NCI-H748 treated with DMSO at 0.1 percent for 48 hours (cell line): ENCODE measurements at regions not wholly inside any gene's neighbourhood (a gene's known extent, or its start where the extent isn't known, plus 50 kb on each side); places are given as distances from the start of the nearest gene placed in this dataset.
"Not testable (repeated sequence)": the region's sequence is repeated elsewhere in the genome, so short reads cannot be mapped to it uniquely, and the experiment has no call there.

ENCODE experiments used
- DNase-seq: peaks from one replicate; lab custom pipeline; 2025; lab: John Stamatoyannopoulos, UW

DNA sequence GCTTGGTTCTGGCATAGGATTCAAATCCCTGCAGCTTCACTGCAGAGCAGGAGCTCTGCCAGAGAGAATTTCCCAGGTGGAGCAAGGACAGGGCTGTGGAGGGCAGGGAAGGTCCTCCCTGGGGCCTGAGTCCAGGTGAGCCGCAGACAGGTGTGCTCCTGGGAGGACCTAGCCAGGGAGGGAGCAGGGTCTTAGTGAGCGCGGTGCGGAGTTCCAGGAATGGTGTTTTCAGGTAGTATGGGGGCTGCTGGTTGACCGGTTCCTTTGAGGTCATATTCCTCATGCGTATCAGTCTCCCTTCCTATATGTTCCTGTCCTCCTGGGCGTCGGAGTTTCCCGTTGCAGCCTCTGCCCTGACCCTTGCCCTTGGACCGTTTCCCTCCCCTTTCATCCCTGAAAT lies 813.3 kb downstream of the KCNJ18 start:
- no peak for DNase-seq

DNA sequence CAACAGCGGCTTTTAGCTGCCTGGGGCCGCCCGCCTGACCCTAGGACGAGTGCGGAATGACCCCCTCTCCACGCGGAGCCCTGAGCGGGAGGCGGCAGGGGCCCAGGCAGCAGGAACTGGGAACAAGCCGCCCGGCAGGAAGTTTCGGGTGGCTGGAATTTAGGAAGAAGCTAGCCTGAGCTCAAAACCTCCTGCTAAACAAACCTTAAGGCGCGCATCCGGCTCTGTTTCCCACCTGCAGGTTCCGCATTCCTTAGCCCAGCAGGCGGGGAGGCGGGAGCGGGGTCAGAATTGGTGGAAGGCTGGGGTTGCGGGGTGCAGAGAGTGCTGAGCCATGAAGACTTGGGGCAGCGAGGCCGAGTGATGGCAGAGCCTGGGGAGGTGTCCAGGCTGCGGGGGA lies 813.9 kb downstream of the KCNJ18 start:
- DNase-seq = no peak

DNA sequence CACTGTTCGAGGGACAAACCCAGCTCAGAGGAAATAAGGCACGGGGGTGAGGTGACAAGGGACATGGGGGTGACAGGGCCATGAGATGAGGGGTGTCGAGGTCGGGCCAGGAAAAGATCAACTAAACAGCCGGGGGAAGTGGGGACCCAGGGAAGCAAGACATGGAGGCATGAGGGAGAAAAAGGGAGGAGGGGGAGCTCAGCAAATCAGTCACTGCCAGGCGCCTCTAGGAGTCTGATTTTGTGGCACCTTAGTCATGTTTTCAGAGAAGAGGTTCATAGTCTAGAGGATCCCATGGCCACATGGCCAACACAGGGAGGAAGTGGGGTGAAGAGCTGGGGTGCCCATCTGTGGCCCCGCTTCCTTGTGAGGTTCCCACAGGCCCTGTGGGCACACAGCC lies 814.5 kb downstream of the KCNJ18 start:
- no peak for DNase-seq

DNA sequence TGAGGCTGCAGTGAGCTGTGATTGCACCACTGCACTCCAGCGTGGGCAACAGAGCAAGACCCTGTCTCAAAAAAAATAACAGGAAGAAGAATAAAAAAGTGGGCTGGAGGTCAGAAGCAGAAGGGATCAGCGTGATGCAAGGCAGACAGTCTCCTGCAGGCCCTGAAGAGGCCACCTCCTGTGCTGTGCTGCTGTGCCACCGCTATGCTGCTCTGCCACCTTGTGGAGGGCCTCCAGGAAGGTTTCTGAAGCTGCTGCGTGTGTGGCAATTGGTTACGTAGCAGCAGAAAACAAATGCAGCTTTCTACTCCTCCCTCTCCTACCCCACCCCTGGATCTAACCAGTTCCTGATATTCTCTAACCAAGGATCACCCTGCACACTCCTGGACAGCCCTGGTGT lies 815.5 kb downstream of the KCNJ18 start:
- no peak for DNase-seq

DNA sequence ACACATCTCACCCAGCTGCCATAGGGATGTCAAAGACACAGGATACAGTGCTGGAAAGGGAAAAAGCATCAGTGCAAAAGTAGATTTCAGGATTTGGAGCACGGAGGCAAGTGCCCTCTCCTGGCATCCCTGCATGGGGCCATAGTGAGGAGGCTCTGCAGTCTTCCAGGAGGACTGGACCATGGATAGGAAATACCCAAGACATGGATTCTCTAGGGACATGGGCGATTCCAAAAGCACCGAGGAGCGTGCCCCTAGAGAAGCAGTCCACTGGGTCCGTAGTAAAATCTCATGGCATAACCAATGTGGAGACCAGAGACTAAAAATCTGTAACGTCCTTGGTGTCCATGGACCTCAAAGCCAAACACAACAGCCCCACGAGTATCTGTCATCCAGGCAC lies 818.2 kb downstream of the KCNJ18 start:
- no peak for DNase-seq

DNA sequence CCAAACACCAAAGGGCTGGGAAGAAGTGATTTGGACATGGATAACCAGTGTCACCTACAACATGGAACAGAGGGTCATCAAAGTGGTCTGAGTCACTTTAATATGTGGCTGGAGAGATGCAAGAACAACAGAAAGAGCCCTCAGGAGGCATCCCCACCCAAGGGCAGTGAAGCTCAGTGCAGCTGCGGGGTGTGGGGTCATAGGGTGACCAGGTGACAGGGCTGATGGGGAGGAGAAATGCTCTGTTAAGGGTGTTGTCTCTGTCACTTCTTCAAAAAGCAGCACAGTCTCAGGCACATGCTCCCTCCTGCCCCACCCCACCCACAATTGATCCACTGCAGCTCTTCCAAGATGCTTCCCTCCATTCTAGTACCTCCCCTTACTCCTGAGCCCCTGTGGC lies 819.1 kb downstream of the KCNJ18 start:
- DNase-seq = no peak

DNA sequence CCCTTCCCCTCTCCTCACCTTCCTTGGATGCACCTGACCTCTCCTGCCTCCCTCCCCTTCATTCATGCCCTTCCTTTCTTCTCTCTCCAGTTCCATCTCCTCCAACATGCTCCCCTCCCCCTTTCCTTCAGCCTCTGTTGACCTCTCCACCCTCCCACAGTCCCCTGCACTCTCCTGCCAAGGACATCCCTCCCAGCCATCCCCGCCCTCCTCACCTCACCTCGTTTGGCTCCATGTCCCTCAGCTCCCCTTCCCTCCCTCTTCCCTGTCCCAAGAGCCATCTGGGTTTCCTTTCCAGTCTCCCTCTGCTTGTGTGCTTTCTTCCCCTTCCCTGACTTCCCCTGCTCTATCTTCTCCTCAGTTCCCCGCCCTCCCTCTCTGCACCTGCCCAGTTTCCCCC lies 819.7 kb downstream of the KCNJ18 start:
- no peak for DNase-seq

DNA sequence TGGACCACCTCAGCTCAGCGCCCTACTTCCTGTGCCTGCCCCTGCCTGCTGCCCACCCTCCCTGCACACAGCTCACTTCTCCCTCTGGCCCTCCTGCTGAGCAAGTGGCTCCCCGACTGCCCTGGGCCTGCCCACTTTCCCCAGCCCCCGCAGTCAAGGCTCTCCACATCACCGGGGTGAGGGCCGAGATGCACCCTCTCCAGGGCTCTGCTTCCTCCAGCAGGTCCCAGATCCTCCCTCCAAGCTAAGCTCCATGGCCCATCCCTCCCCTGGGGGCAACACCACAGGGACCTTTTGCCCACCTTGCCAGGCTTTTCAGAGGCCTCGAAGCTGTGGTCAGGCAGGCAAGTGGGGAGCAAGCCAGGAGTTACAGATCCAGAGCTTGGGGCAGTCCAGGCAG lies 820.2 kb downstream of the KCNJ18 start:
- DNase-seq = no peak

DNA sequence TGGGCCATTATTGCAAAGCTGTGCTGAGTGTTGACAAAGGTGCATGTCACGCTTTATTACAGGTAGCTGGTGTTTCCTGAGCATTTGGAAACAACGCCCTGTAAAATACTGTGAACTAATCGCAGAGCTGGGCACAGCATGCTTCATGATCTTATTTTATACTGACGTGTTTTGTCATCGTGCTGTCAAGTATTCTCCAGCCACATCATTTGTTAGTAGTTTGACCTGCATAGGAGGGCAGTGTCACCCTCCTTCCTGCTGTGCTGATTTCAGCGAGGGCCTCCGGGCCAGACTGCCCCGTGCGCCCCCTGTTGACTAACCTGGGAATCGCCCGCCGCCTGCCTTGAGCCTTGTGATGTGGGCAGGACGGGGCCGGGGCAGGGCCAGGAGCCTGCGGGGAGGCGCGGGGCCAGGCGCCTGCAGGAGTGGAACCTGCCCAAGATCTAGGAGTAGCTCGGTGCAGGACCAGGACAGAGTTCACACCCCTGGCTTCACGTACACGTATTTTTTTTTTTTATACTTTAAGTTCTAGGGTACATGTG lies 820.7 kb downstream of the KCNJ18 start:
- DNase-seq = no peak

DNA sequence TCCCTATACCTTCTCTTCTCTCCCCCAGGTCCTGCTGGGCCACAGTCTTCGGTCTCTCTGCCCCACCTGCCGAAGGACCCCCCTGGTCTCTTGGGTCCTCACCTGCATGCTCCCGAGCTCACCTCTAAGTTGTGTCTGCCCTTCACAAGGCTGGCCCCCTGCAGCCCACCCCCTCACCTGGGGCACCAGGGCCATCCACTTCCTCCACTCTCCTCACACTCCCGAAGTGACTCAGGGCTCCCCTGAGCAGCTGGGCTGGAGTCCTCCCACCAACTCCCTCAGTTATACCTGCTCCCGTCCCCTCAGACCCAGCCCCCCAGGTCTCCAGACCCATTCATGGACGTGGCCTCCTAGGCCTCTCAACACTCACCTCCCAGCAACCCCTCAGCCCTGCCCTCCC lies 822.0 kb downstream of the KCNJ18 start:
- no peak for DNase-seq

DNA sequence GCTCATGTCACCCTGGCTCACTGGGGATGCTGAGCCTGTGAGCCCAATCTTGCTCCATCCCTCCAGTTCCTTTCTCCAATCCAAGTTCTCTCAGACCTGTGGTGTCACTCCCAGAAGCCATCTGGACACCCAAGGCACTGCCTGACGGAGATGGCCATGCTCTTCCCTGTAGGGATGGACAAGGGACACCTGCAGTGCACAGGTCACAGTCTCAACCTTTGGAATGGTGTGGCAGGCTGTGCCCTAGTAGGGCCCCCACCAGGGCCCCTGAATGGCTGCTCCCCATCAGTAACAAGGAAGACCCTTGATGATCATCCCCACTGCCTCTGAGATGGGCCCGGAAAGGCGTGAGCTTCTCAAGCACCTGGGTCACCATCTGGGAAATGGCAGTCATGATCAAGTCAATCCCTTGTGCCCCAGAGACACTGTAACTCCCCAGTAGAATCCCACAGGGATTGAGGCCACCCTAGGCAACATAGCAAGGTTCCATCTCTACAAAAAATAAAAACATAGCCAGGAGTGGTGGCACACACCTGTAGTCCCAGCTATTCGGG lies 822.5 kb downstream of the KCNJ18 start:
- DNase-seq = no peak

DNA sequence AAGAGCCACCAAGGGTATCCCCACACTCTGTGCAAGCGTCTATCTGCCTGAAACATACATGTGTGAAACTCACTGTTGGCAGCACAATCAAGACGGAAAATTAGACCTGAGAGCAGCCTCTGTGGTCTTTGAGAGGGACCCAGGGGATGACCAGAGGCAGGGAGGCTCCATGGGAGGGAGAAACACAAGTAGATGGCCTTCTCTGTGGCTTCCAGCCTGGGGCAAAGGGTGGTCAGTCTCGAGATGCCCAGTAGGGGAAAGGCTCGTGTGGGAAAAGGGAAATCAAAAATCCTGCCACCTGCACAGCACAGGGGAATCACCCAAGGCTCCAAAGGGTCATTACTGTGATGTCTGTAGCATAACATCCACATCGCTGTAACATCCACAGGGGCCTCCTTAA lies 823.3 kb downstream of the KCNJ18 start:
- no peak for DNase-seq

DNA sequence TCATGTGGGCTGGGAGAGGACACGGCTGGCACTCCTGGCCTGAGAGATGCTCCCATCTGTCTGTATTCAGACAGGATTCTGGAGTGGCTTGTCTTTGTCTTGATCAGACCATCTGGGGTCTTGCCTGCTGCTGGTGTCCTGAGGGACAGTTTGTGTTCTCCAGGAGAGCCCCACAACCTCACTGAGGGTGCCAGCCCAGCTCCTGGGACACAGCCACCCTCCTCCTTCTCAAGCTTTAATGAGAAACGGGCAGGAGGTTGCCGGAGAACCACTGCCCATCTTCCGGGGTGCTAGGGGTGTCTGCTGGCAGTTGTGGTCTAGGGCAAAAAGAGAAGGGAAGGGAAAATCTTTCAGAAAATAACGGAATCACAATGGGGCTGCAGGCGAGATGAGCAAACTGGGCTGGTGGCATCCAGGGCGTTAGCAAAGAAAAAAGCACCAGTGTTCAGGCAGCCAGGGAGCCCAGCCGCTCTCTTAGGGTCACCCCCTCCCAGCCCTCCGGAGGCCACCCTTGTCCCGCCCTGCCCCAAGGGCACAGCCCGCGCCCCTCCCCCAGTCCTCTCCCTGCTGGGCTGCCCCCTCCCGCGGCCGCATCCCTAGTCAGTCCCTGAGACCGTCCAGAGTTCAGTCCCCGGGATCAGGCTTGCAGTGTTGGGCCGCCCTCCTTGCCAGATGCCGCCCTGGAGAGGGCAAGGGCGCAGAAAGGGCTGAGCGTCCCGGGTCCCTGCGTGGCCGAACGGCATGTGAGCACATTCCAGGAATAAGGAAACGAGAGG lies 824.7 kb downstream of the KCNJ18 start:
- no peak for DNase-seq

DNA sequence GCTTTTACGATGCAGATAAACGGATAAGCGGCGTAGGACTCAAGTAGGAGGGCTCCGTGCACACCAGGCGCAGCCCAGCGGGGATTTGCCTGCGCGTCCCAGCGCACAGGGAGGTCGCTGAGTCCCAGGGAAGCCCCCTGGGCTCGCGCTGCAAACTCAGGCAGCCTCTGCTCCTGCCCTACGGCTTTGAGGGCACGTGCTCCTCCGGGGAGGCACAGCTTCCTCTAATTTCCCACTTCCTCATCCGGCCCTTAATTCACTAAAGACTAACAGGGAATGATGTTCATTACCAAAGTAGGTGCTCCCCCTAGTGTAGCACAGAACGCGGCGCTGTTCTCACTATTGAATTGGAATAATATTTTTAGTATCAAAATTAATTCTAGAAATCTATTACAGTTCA lies 825.4 kb downstream of the KCNJ18 start:
- no peak for DNase-seq

DNA sequence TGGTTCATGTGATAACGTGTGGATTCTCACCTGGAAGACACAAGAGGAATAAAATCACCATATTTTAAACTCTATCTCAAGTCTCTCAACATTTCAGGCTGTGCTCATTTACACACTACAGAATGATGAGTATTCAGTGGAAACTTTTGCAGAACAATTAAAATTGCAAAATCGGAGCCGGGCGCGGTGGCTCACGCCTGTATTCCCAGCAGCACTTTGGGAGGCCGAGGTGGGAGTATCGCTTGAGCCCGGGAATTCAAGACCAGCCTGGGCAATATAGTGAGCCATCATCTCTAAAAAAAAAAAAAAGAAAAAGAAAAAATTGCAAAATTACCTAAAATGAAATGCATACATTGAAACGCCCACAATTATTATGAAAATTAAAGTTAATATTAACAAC lies 825.9 kb downstream of the KCNJ18 start:
- DNase-seq = no peak

DNA sequence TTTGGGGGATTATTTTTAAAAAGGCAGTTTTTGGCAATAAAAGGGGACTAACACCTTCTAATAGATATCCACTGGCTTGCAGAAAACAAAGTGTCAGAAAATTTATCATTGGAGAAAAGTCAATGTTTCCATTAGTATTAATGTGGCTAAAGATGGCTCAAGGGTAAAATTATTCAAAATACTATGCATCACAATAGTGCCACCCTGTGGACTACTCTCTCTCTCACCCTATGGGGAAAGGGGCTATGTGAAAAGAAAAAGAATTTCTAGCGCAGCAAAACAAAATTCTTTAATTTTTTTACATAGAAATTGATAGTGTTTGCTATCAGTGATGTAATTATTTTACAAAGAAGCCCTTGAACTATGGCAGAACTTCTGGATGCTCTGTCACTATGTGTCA lies 856.5 kb downstream of the KCNJ18 start:
- DNase-seq = not testable (repeated sequence)

DNA sequence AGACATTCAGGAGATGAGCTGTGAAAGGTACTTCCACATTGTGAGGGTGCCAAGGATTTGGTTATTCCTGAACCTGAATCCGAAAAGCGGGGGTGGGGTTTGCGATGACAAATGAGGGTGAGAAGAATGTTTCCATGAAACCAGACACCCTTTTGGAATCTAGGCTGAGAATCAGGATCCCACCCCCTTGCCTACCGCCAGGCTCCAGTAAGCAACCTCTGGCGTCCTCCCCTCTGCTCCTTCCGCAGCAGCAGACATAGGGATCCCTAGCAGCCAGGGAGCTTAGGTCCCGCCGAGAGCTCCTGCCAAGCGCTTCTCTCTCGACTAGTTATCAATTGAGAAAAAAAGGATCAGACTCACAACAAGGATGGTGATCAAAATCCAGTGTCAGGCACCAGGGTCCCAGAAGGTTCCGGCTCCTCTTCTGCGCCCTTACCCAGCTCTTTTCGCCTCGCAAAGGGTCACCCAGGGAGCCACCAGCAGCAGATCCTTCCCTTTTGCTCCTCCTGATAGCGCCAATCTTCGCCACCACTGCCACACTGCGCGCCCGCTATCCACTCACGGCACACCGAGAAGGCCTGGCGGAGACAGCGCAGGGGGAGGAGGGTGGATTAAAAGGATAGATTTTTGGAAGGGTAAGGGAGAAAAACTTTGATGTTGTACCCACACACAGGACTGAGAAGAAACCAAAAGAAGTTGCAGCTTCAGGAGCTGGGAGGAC lies 859.5 kb downstream of the KCNJ18 start:
- not testable (repeated sequence) for DNase-seq

DNA sequence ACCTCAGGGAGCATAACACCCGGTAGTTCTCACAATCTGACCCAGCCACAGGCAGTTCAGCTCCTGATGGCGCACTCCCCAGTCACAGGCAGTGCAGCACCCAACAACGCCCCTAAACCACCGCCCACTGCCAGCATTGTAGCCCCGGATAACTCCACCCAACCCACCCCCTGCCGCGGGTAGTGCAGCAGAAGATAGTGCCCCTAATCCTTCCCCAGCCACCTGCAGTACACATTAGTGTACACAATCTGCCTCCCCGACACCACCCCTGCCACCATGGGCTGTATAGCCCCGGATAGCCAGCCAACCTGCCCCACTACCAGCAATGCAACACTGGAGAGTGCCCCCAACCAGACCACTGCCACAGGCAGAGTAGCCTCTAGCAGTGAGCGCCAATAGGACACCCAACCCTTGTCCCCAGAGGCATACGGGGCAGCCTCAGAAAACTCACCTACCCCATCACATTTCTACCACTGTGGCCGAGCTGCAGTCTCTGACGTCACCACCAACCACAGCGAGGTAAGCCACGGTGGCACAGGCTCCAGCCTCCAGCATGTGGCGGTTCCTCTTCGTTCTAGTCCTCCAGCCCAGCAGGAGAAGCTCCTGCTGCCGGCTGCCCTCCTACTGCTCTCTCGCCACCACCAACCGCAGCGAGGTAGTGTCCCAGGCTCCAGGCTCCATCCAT lies 877.3 kb downstream of the KCNJ18 start:
- DNase-seq = no peak

DNA sequence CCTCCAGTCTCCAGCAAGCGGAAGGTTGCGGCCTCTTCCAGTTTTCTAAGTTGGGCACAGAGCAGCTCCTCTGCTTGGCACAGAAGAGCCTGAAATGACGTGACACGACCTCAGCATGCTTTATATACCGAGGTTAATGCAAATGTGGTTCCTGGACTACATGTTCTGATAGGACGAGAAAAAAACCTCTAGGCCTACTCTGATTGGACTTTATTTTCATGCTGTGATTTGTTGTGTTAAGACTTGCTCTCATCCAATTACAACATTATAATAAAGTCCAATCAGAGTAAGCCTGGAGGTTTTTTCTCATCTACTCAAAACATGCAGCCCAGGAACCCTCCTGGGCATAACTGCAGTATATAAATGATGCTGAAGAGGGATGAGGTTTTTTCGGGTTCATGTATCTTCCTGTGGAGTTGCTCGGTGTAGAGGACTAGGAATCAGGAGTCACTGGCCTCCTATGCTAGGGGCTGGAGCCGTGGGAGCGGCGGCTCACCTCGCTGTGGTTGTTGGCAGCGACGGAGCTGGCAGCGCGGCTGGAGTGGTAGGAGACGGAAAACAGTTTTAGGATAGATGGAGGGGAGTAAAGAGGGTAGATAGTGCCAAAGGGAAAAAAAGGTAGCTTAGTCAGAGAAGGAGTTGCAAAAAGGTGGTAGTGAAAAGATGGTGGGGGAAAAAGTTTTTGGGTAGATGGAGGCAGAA lies 878.0 kb downstream of the KCNJ18 start:
- no peak for DNase-seq

DNA sequence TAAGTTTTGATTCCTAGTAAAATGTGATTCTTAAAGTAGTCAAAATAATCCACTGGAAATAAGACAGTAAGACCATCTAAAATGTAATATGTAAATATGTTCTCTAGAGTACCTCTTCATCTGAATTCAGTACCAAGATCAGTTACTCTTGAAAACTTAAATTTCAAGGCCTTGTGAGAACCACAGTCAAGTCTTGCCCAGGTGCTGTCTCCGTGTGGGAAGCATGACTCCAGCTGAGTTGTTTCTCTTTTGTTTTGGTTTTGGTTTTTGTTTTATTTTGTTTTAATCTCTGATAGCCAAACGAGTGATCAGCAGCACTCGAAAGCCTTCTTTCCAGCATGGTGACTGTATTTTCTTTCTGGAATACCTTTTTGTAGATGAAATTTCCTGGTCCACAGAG lies 907.0 kb downstream of the KCNJ18 start:
- no peak for DNase-seq

DNA sequence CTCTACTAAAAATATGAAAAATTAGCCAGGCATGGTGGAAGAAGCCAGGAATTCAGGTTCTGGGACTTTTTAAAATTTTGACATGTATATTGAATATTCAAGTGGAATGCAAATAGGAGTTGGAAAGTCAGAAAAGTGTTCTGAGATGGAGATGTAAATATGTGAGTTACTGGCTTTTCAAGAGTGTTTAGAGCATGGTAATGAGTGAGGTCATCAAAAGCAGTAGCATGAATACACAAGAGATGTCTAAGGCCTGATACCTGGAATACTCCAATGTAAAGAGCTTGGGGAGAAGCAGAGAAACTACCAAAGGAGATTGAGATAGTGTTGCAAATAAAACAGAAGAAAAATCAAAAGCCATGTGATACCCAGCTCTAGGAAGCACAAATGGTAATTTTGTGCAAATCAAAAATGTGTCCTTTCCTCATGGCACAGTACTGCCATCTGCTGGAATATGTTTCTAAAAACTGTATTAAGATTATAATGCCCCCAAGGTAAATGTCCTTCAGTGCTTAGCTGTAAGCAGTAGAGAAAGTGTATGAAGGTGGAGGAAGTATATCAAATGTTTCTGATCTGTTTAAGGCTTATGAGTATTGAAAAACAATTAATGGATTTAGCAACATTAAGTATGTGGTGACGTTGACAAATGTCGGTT lies 908.4 kb downstream of the KCNJ18 start:
- DNase-seq = peak; percentile 21
